CD4-positive, CD25-positive, alpha-beta regulatory T cell (primary cell): ENCODE measurements at regions not wholly inside any gene's neighbourhood (a gene's known extent, or its start where the extent isn't known, plus 50 kb on each side); places are given as distances from the start of the nearest gene placed in this dataset.
A peak's percentile ranks its signal among the peaks of the same experiment; 100 is the strongest.
"Not testable (repeated sequence)": the region's sequence is repeated elsewhere in the genome, so short reads cannot be mapped to it uniquely, and the experiment has no call there.

Experiments
- ATAC-seq, 2 donors: fragments of 150-1000 bp; cut with Tn5 transposase; one replicate each; pipeline ENCODE4 v1.10.0; 2021; ENCODE audit warnings: low read depth in 2 of 2, moderate number of reproducible peaks in 2 of 2, moderate library complexity in 1 of 2
- DNase-seq, 3 donors: peaks; one replicate each; pipeline versions ENCODE4 v3.0.0 to v3.0.0-alpha.2; 2012 to 2022; ENCODE audit warnings: mixed read lengths in 1 of 3
- H3K27ac ChIP-seq: one replicate; pipeline ENCODE4 v1.7.0; 2013; ENCODE audit warnings: mild to moderate bottlenecking, low read length; ENCODE audit not compliant: insufficient read depth, poor library complexity, severe bottlenecking
- H3K27me3 ChIP-seq: one replicate; pipeline ENCODE4 v1.7.0; 2013; ENCODE audit warnings: low read length; ENCODE audit not compliant: control insufficient read depth, insufficient read depth
- H3K36me3 ChIP-seq: one replicate; pipeline ENCODE4 v1.7.0; 2013; ENCODE audit warnings: mild to moderate bottlenecking, low read length, moderate library complexity; ENCODE audit not compliant: control insufficient read depth, insufficient read depth
- H3K4me1 ChIP-seq: 2 replicates; pipeline ENCODE4 v1.7.0; 2013; ENCODE audit warnings: mild to moderate bottlenecking, low read length; ENCODE audit not compliant: insufficient read depth, control insufficient read depth, poor library complexity, severe bottlenecking
- H3K4me3 ChIP-seq: one replicate; pipeline ENCODE4 v1.7.0; 2013; ENCODE audit warnings: low read depth, mild to moderate bottlenecking, low read length, moderate library complexity
- H3K9me3 ChIP-seq, 2 experiments: 1 replicate in 1 of 2; 2 replicates in 1 of 2; pipeline ENCODE4 v1.7.0; 2013; ENCODE audit warnings: low read length in 2 of 2, mild to moderate bottlenecking in 1 of 2, moderate library complexity in 1 of 2; ENCODE audit not compliant: control insufficient read depth in 2 of 2
- H3K27ac Mint-ChIP-seq, 3 donors: one replicate each; pipeline ENCODE4 v1.8.0; 2020 to 2022; ENCODE audit warnings: mild to moderate bottlenecking in 3 of 3, mixed read lengths in 3 of 3, moderate library complexity in 2 of 3
- H3K27me3 Mint-ChIP-seq: one replicate; pipeline ENCODE4 v1.8.0; 2022; ENCODE audit warnings: mild to moderate bottlenecking, mixed read lengths
- H3K36me3 Mint-ChIP-seq: one replicate; pipeline ENCODE4 v1.8.0; 2020; ENCODE audit warnings: mixed read lengths
- H3K4me1 Mint-ChIP-seq, 4 donors: one replicate each; pipeline ENCODE4 v1.8.0; 2020 to 2022; ENCODE audit warnings: mixed read lengths in 4 of 4, mild to moderate bottlenecking in 1 of 4
- H3K4me3 Mint-ChIP-seq, 4 donors: one replicate each; pipeline ENCODE4 v1.8.0; 2020 to 2022; ENCODE audit warnings: mild to moderate bottlenecking in 4 of 4, mixed read lengths in 4 of 4, moderate library complexity in 3 of 4
- H3K9me3 Mint-ChIP-seq, 7 donors: one replicate each; pipeline ENCODE4 v1.8.0; 2020 to 2022; ENCODE audit warnings: mixed read lengths in 7 of 7, mild to moderate bottlenecking in 3 of 7, moderate library complexity in 2 of 7

- Histone ChIP-seq H3K27ac (no peak overlapping the region), H3K27me3 (no peaks in the 10 kb centered on the region), H3K4me1 (no peaks in the 10 kb centered on the region), H3K9me3 (no peaks in the 10 kb centered on the region), H3K36me3 (no peaks in the 10 kb centered on the region), H3K4me3 (no peak overlapping the region)
- H3K27ac Mint-ChIP-seq, result no peak overlapping the region
- peaks cover 0 to 2% (median 0%) of the 10 kb centered on the region in 4 donors for H3K4me1 Mint-ChIP-seq
- H3K4me3 Mint-ChIP-seq, result peak overlapping the region in 1 of 4 donors; percentile 51
- ATAC-seq (no peak), DNase-seq (no peak)
- H3K36me3 Mint-ChIP-seq, result no peaks in the 10 kb centered on the region
- peaks cover 9% of the 10 kb centered on the region for H3K27me3 Mint-ChIP-seq
- no peaks in the 10 kb centered on the region for H3K9me3 Mint-ChIP-seq
Measured at GRCh38 chr2:9720352-9721093, 89.7 kb upstream of the YWHAQ start.

- DNase-seq (no peak), ATAC-seq (no peak)
- Histone ChIP-seq H3K4me3 (no peak overlapping the region), H3K9me3 (no peaks in the 10 kb centered on the region), H3K27me3 (no peaks in the 10 kb centered on the region), H3K27ac (no peak overlapping the region), H3K4me1 (no peaks in the 10 kb centered on the region), H3K36me3 (no peaks in the 10 kb centered on the region)
- H3K4me1 Mint-ChIP-seq, result peaks cover 0 to 2% (median 0%) of the 10 kb centered on the region in 4 donors
- no peak overlapping the region for H3K4me3 Mint-ChIP-seq
- H3K27ac Mint-ChIP-seq, result no peak overlapping the region
- H3K36me3 Mint-ChIP-seq, result no peaks in the 10 kb centered on the region
- H3K27me3 Mint-ChIP-seq, result peaks cover 9% of the 10 kb centered on the region
- no peaks in the 10 kb centered on the region for H3K9me3 Mint-ChIP-seq
Measured at GRCh38 chr2:9721344-9721743, 90.5 kb upstream of the YWHAQ start.

- Histone ChIP-seq H3K36me3 (no peaks in the 10 kb centered on the region), H3K9me3 (no peaks in the 10 kb centered on the region), H3K27ac (no peak overlapping the region), H3K27me3 (no peaks in the 10 kb centered on the region), H3K4me1 (no peaks in the 10 kb centered on the region), H3K4me3 (no peak overlapping the region)
- Mint-ChIP-seq H3K4me3 (no peak overlapping the region), H3K4me1 (peaks cover 0 to 2% (median 0%) of the 10 kb centered on the region in 4 donors), H3K36me3 (no peaks in the 10 kb centered on the region), H3K9me3 (no peaks in the 10 kb centered on the region), H3K27me3 (peaks cover 9% of the 10 kb centered on the region), H3K27ac (no peak overlapping the region)
- DNase-seq, result no peak
- no peak for ATAC-seq
Measured at GRCh38 chr2:9722451-9722850, 91.7 kb upstream of the YWHAQ start.

- Histone ChIP-seq H3K4me3 (no peak overlapping the region), H3K27ac (no peak overlapping the region), H3K27me3 (no peaks in the 10 kb centered on the region), H3K4me1 (no peaks in the 10 kb centered on the region), H3K9me3 (no peaks in the 10 kb centered on the region), H3K36me3 (no peaks in the 10 kb centered on the region)
- peaks cover 0 to 2% (median 0%) of the 10 kb centered on the region in 4 donors for H3K4me1 Mint-ChIP-seq
- DNase-seq (no peak), ATAC-seq (no peak)
- peaks cover 9% of the 10 kb centered on the region for H3K27me3 Mint-ChIP-seq
- H3K27ac Mint-ChIP-seq, result no peak overlapping the region
- no peaks in the 10 kb centered on the region for H3K36me3 Mint-ChIP-seq
- no peak overlapping the region for H3K4me3 Mint-ChIP-seq
- H3K9me3 Mint-ChIP-seq, result no peaks in the 10 kb centered on the region
Measured at GRCh38 chr2:9724565-9724964, 93.8 kb upstream of the YWHAQ start.

GRCh38 chr2:9725106-9725505 lies 94.3 kb upstream of the YWHAQ start:
- no peaks in the 10 kb centered on the region for H3K4me1 ChIP-seq
- DNase-seq, result no peak
- no peaks in the 10 kb centered on the region for H3K27me3 ChIP-seq
- Mint-ChIP-seq H3K36me3 (no peaks in the 10 kb centered on the region), H3K9me3 (no peaks in the 10 kb centered on the region), H3K27me3 (peaks cover 9% of the 10 kb centered on the region), H3K4me1 (peaks cover 0 to 2% (median 0%) of the 10 kb centered on the region in 4 donors), H3K27ac (no peak overlapping the region), H3K4me3 (no peak overlapping the region)
- H3K4me3 ChIP-seq, result no peak overlapping the region
- H3K27ac ChIP-seq, result no peak overlapping the region
- ATAC-seq, result no peak
- H3K9me3 ChIP-seq, result no peaks in the 10 kb centered on the region
- H3K36me3 ChIP-seq, result no peaks in the 10 kb centered on the region

GRCh38 chr2:9726016-9726415 lies 95.2 kb upstream of the YWHAQ start:
- not testable (repeated sequence) for H3K4me3 Mint-ChIP-seq, H3K4me1 Mint-ChIP-seq, H3K4me3 ChIP-seq, ATAC-seq, H3K9me3 Mint-ChIP-seq, H3K36me3 Mint-ChIP-seq, H3K27me3 ChIP-seq, H3K9me3 ChIP-seq, H3K27ac Mint-ChIP-seq, H3K4me1 ChIP-seq, DNase-seq, H3K36me3 ChIP-seq, H3K27me3 Mint-ChIP-seq, H3K27ac ChIP-seq

- not testable (repeated sequence) for H3K27ac ChIP-seq, H3K27ac Mint-ChIP-seq, H3K36me3 ChIP-seq, H3K4me3 Mint-ChIP-seq, H3K9me3 ChIP-seq, DNase-seq, H3K27me3 ChIP-seq, H3K27me3 Mint-ChIP-seq, H3K36me3 Mint-ChIP-seq, H3K9me3 Mint-ChIP-seq, H3K4me3 ChIP-seq, H3K4me1 ChIP-seq, ATAC-seq
- H3K4me1 Mint-ChIP-seq, result peaks cover 3 to 13% (median 9%) of the 10 kb centered on the region in 4 donors
Measured at GRCh38 chr2:9730523-9730922, 99.7 kb upstream of the YWHAQ start.

GRCh38 chr2:9732824-9733223 lies 102.0 kb upstream of the YWHAQ start:
- H3K27me3 Mint-ChIP-seq, result no peaks in the 10 kb centered on the region
- peaks cover 0 to 7% (median 3%) of the 10 kb centered on the region in 7 donors for H3K9me3 Mint-ChIP-seq
- no peak for DNase-seq

More at GRCh38 chr2:9732824-9733223, 102.0 kb upstream of the YWHAQ start:
- Histone ChIP-seq H3K27me3 (no peaks in the 10 kb centered on the region), H3K4me3 (no peak overlapping the region), H3K27ac (no peak overlapping the region), H3K4me1 (peaks cover 24% of the 10 kb centered on the region), H3K9me3 (peaks cover 0 to 5% of the 10 kb centered on the region in 2 experiments), H3K36me3 (no peaks in the 10 kb centered on the region)
- H3K4me3 Mint-ChIP-seq, result no peak overlapping the region
- H3K27ac Mint-ChIP-seq, result no peak overlapping the region
- H3K36me3 Mint-ChIP-seq, result no peaks in the 10 kb centered on the region
- no peak for ATAC-seq
- peaks cover 19 to 30% (median 22%) of the 10 kb centered on the region in 4 donors for H3K4me1 Mint-ChIP-seq
